Activated T-helper 2 cell treated with anti-CD3 and anti-CD28 coated beads, Interferon-gamma antibody, Interleukin-2, Interleukin-4, amounts not matched to agents 10 μg/mL and 5 μg/mL and 100 μg/mL, durations not matched to agents 14 hours and 24 hours and 36 hours (primary cell): ENCODE measurements at regions not wholly inside any gene's neighbourhood (a gene's known extent, or its start where the extent isn't known, plus 50 kb on each side); places are given as distances from the start of the nearest gene placed in this dataset.

Source experiments
- DNase-seq: peaks from one replicate; pipeline ENCODE4 v3.0.0; 2021; ENCODE audit warnings: low spot score
- H3K27ac Mint-ChIP-seq: one replicate; pipeline ENCODE4 v1.8.0; 2021; ENCODE audit warnings: mixed read lengths
- H3K27me3 Mint-ChIP-seq: one replicate; pipeline ENCODE4 v1.8.0; 2021; ENCODE audit warnings: low read depth, mixed read lengths
- H3K36me3 Mint-ChIP-seq: one replicate; pipeline ENCODE4 v1.8.0; 2021; ENCODE audit warnings: low read depth, mixed read lengths
- H3K4me1 Mint-ChIP-seq: one replicate; pipeline ENCODE4 v1.8.0; 2021; ENCODE audit warnings: low read depth, mixed read lengths
- H3K4me3 Mint-ChIP-seq: one replicate; pipeline ENCODE4 v1.8.0; 2021; ENCODE audit warnings: low read depth, mild to moderate bottlenecking, moderate library complexity, mixed read lengths
- H3K9me3 Mint-ChIP-seq: one replicate; pipeline ENCODE4 v1.8.0; 2021; ENCODE audit warnings: mixed read lengths
- intact Hi-C: fragments of 100-400 bp; cut with micrococcal nuclease; formaldehyde crosslinking; loops from one replicate; pipeline ENCODE4 v1.15.1; 2023

- H3K4me3 Mint-ChIP-seq = no peak overlapping the region
- peaks cover 9% of the 10 kb centered on the region for H3K4me1 Mint-ChIP-seq
- no peaks in the 10 kb centered on the region for H3K36me3 Mint-ChIP-seq
- intact Hi-C loops = no loop called here
- no peak for DNase-seq
- H3K9me3 Mint-ChIP-seq = no peaks in the 10 kb centered on the region
- no peak overlapping the region for H3K27ac Mint-ChIP-seq
- no peaks in the 10 kb centered on the region for H3K27me3 Mint-ChIP-seq
These were observed 56.2 kb upstream of the GDF10 start for GRCh38 chr10:47243791-47244190.

- DNase-seq = no peak
- Mint-ChIP-seq H3K27ac (no peak overlapping the region), H3K4me1 (peaks cover 9% of the 10 kb centered on the region), H3K4me3 (no peak overlapping the region), H3K36me3 (no peaks in the 10 kb centered on the region), H3K27me3 (no peaks in the 10 kb centered on the region), H3K9me3 (no peaks in the 10 kb centered on the region)
- intact Hi-C loops = no loop called here
These were observed 55.2 kb upstream of the GDF10 start for GRCh38 chr10:47244560-47245500.

- no peaks in the 10 kb centered on the region for H3K27me3 Mint-ChIP-seq
- peaks cover 9% of the 10 kb centered on the region for H3K4me1 Mint-ChIP-seq
- H3K27ac Mint-ChIP-seq = no peak overlapping the region
- no peaks in the 10 kb centered on the region for H3K9me3 Mint-ChIP-seq
- intact Hi-C loops = no loop called here
- no peak overlapping the region for H3K4me3 Mint-ChIP-seq
- no peaks in the 10 kb centered on the region for H3K36me3 Mint-ChIP-seq
- no peak for DNase-seq
These were observed 54.2 kb upstream of the GDF10 start for GRCh38 chr10:47245731-47246350.

- Mint-ChIP-seq H3K36me3 (no peaks in the 10 kb centered on the region), H3K27ac (no peak overlapping the region), H3K4me1 (peaks cover 11% of the 10 kb centered on the region), H3K9me3 (no peaks in the 10 kb centered on the region), H3K4me3 (no peak overlapping the region), H3K27me3 (no peaks in the 10 kb centered on the region)
- no peak for DNase-seq
- intact Hi-C loops = no loop called here
These were observed 53.4 kb upstream of the GDF10 start for GRCh38 chr10:47246406-47247147.

GRCh38 chr10:47247148-47248059, 52.6 kb upstream of the GDF10 start:
- Mint-ChIP-seq H3K27me3 (no peaks in the 10 kb centered on the region), H3K9me3 (no peaks in the 10 kb centered on the region), H3K4me3 (no peak overlapping the region), H3K27ac (no peak overlapping the region), H3K4me1 (peaks cover 11% of the 10 kb centered on the region), H3K36me3 (no peaks in the 10 kb centered on the region)
- intact Hi-C loops = no loop called here
- DNase-seq = no peak

- Mint-ChIP-seq H3K27me3 (no peaks in the 10 kb centered on the region), H3K9me3 (no peaks in the 10 kb centered on the region), H3K4me3 (no peak overlapping the region), H3K4me1 (peaks cover 9% of the 10 kb centered on the region), H3K27ac (no peak overlapping the region), H3K36me3 (no peaks in the 10 kb centered on the region)
- intact Hi-C loops = no loop called here
- DNase-seq = no peak
These were observed 51.5 kb upstream of the GDF10 start for GRCh38 chr10:47248386-47249090.

GRCh38 chr10:47249881-47250280, 50.1 kb upstream of the GDF10 start:
- DNase-seq = no peak
- H3K27ac Mint-ChIP-seq = no peak overlapping the region

More at GRCh38 chr10:47249881-47250280, 50.1 kb upstream of the GDF10 start:
- Mint-ChIP-seq H3K27me3 (no peaks in the 10 kb centered on the region), H3K9me3 (no peaks in the 10 kb centered on the region), H3K36me3 (no peaks in the 10 kb centered on the region), H3K4me3 (no peak overlapping the region), H3K4me1 (peaks cover 14% of the 10 kb centered on the region)
- intact Hi-C loops = no loop called here
